Kidney (tissue), 13 donors: ENCODE measurements at regions not wholly inside any gene's neighbourhood (a gene's known extent, or its start where the extent isn't known, plus 50 kb on each side); places are given as distances from the start of the nearest gene placed in this dataset.

ENCODE experiments used
- DNase-seq, 5 donors: peaks; one replicate each; pipeline ENCODE4 v3.0.0-alpha.2; 2013 to 2020
- FAIRE-seq: peaks from 2 replicates; lab custom pipeline; 2012; peaks lifted over from hg19 to GRCh38; lab: Jason Lieb, UNC
- H3K27ac ChIP-seq, 2 donors: one replicate each; pipeline ENCODE4 v1.7.0; 2013; ENCODE audit warnings: low read depth in 2 of 2, low read length in 2 of 2, inconsistent platforms in 1 of 2
- H3K27me3 ChIP-seq: one replicate; pipeline ENCODE4 v1.7.1; 2013; ENCODE audit warnings: low read length, inconsistent platforms; ENCODE audit not compliant: control insufficient read depth, insufficient read depth
- H3K36me3 ChIP-seq, 3 donors: one replicate each; pipeline versions ENCODE4 v1.7.0 to v1.7.1; 2013; ENCODE audit warnings: low read length in 3 of 3, control low read depth in 1 of 3, inconsistent platforms in 1 of 3; ENCODE audit not compliant: insufficient read depth in 3 of 3, control insufficient read depth in 2 of 3
- H3K4me1 ChIP-seq, 3 donors: one replicate each; pipeline versions ENCODE4 v1.7.0 to v1.7.1; 2013; ENCODE audit warnings: low read length in 3 of 3, inconsistent platforms in 1 of 3, low read depth in 1 of 3; ENCODE audit not compliant: control insufficient read depth in 2 of 3, insufficient read depth in 2 of 3
- H3K4me3 ChIP-seq, 3 donors: one replicate each; pipeline versions ENCODE4 v1.7.0 to v1.8.1; 2013; ENCODE audit warnings: low read length in 3 of 3, control low read depth in 1 of 3, inconsistent platforms in 1 of 3
- H3K9ac ChIP-seq, 3 donors: one replicate each; pipeline versions ENCODE4 v1.7.0 to v1.7.1; 2013; ENCODE audit warnings: low read length in 3 of 3, control low read depth in 1 of 3, inconsistent platforms in 1 of 3
- H3K9me3 ChIP-seq, 3 donors: one replicate each; pipeline versions ENCODE4 v1.7.0 to v1.7.1; 2013; ENCODE audit warnings: low read length in 3 of 3, control low read depth in 1 of 3, inconsistent platforms in 1 of 3; ENCODE audit not compliant: control insufficient read depth in 2 of 3, insufficient read depth in 1 of 3
- CTCF ChIP-seq: IDR thresholded peaks from 3 replicates; pipeline ENCODE4 v1.5.1; 2012; ENCODE audit warnings: mild to moderate bottlenecking, moderate library complexity, borderline replicate concordance; ENCODE audit not compliant: insufficient read depth; ENCODE audit errors: extremely low read depth
- intact Hi-C: fragments of 100-400 bp; cut with DNase I; formaldehyde crosslinking; loops from one replicate; pipeline ENCODE4 v1.11.1; 2022
- donor health status: control.
- donor health status: control.
- donor health status: control.
- donor health status: control.
- donor health status: control.
- donor health status: DM: yes; HTN: yes; CAD: no.
- donor health status: Normal renal cell carcinoma (clear cell type).

- Histone ChIP-seq H3K4me1 (peaks cover 0 to 4% (median 0%) of the 10 kb centered on the region in 3 donors), H3K36me3 (no peaks in the 10 kb centered on the region), H3K9ac (no peak overlapping the region), H3K9me3 (no peaks in the 10 kb centered on the region), H3K4me3 (no peak overlapping the region), H3K27ac (no peak overlapping the region), H3K27me3 (no peaks in the 10 kb centered on the region)
- TF ChIP-seq CTCF = no peak
- intact Hi-C loops = no loop called here
- DNase-seq (peak in 2 of 5 donors; percentile 80 to 84), FAIRE-seq (peak; percentile 11)
Measured at GRCh38 chr11:26193694-26194365, 138.1 kb upstream of the ANO3 start.

- TF ChIP-seq CTCF = no peak
- Histone ChIP-seq H3K4me1 (peaks cover 0 to 4% (median 0%) of the 10 kb centered on the region in 3 donors), H3K36me3 (no peaks in the 10 kb centered on the region), H3K9me3 (no peaks in the 10 kb centered on the region), H3K9ac (no peak overlapping the region), H3K27me3 (no peaks in the 10 kb centered on the region), H3K27ac (no peak overlapping the region), H3K4me3 (no peak overlapping the region)
- intact Hi-C loops = no loop called here
- DNase-seq (no peak), FAIRE-seq (no peak)
Measured at GRCh38 chr11:26194881-26195280, 137.0 kb upstream of the ANO3 start.

GRCh38 chr11:26198532-26199096, 133.3 kb upstream of the ANO3 start:
- Histone ChIP-seq H3K4me3 (no peak overlapping the region), H3K9me3 (no peaks in the 10 kb centered on the region), H3K27ac (no peak overlapping the region), H3K36me3 (no peaks in the 10 kb centered on the region), H3K4me1 (peaks cover 0 to 4% (median 0%) of the 10 kb centered on the region in 3 donors), H3K27me3 (no peaks in the 10 kb centered on the region), H3K9ac (no peak overlapping the region)
- intact Hi-C loops = no loop called here
- DNase-seq (no peak), FAIRE-seq (no peak)
- TF ChIP-seq CTCF = no peak
